Left hindlimb (tissue), 1 donor: ENCODE measurements at regions not wholly inside any gene's neighbourhood (a gene's known extent, or its start where the extent isn't known, plus 50 kb on each side); places are given as distances from the start of the nearest gene placed in this dataset.

Source experiments
- DNase-seq: peaks from one replicate; pipeline ENCODE4 v3.0.0-alpha.2; 2018

DNA sequence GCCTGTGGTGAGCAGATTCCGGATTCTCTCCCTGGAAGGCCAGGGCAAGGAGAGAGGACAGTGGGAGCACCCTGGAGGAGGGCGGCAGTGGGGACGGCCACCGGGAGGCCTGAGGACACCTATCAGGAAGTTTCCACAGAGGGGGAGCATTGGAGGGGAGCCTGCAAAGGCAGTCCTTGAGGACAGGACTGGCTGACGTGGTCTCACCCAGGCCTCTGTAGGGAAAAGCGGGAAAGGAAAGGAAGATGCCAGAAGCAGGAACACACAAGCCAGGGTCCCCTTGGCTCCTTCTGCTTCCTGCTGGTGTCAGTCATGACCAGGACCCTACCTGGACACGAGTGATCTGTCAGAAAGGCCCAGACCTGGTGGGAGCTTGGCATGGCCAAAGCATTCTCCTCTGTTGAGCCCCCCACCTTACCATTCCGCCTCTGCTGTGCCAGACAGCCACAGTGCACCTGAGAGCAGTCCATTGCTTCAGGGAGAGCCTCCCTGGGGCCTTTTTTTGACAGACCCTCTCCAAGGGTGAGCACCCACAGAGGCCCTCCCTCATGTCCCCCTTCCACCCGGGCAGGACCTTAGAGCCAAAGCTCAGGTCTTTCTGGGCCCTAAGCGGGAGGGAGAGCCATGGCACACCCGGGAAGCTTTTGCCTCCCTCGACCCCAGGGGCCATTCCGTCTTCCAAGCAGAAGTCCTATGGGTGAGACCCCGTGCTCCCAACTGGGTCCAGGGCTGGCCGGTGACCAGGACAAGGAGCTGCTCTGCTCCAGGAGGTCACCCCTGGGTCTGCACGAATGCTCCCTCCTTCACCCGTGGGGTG is 333.1 kb downstream of the DYSF start:
- DNase-seq, result no peak

DNA sequence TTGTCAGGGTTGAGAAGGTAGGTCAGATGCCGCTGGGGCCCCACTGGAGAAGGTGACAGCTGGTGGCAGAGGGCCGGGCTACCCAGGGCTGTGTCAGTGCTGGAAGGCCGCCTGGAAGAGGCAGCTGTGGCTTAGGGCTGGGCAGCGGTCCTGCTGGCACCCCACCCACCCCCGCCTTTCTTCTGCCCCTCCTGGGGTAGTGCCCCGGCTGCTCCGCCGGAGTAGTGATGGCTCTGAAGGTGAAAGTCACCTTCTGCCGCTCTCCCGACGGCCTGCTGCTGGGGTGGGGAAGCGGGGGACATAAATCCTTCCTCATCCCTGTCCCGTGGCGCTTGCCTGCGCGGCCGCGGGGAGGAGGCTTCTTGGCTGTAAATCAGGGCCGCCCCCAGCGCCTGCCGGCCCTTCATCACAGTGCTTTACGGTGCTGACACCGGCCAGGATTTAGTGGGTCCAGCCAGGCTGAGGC is 332.2 kb downstream of the DYSF start:
- DNase-seq, result no peak

DNA sequence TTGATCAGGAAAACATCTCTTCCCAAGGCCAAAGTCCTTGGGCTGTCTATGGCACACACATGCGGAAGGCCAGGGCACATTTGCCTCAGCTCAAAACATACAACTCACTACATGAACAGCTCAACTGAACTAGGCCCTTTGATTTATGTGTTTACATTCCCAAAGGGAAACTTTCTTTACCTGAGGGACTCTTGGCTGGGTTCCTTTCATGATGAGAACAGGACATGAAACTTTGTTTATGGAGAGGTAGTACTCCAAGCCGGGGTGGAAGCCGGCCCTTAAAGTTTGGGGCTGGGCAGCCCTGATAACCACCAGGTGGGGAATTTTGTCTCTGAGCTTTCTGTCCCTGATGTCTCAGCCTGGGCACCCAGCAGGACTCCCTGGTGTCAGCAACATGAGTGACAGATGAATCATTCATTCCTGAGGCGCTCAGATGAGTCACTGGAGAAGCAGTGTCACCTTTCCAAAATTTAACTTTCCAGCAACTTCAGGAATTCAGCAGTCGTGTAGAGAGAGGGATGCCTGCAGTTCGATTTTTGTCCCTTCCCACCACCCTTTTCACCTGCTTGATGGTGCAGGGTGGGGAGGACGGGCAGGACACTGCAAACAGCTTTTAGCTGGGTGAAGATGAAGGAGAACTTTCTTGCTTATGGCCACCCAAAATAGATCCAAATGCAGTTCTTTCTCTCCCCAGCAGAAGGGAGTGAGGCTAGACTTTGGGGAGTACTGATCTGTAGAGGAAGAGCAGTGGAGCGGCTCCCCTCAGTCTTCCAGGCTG is 331.6 kb downstream of the DYSF start:
- DNase-seq, result no peak

DNA sequence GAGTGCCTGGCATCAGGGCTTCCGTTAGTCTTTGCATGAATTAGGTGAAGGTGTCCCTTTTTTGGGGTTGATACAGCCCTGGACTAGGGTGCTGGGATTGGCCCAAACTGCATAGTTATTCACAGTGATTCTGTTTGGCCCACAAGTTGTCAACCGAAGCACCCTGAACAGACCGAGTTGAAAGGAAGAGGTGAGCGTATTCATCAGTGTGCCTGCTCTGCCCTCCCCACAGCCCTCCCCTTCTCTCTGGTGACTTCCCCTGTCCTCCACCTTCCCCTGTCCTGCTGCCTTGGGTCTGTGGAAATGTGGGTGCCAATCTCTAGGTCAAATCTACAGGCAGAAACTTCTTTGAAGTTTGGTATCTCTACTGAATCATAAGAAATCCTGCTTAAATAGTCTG is 330.5 kb downstream of the DYSF start:
- no peak for DNase-seq

DNA sequence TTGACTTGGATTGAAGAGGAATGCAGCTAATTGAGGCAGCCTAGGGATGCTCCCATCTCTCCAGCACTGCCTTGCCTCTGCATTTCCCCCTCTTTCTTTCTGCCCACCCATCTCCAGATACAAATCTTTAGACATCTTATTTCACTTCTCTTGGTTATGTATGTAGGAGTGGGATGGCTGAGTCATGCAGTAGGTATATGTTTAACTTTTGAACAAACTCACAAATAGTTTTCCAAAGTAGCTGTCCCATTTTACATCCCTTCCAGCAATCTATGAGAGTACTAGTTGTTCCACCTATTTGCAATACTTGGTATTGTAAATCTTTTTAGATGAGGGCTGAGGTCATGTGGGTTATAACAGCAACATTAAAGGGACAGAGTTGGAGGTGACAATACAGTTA is 329.9 kb downstream of the DYSF start:
- DNase-seq, result no peak

DNA sequence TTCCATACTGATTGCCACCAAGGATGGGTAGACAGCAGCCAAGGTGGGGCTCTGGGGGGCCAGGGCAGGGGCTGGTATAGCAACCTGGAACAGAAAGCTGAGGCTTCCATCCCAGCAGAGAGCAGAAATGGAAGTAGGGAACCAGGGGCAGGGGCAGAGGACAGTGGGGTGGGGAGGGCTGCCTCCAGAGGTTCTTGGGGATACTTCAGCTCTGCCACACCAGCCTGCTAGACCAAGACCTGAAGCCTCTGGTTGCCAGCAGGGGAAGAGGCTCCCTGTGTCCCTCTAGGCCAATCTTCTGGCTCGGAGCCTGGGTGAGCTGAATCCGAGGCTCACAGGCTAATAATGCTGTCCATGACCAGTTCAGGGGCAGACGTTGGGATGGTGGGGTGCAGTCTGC is 329.0 kb downstream of the DYSF start:
- DNase-seq, result no peak

DNA sequence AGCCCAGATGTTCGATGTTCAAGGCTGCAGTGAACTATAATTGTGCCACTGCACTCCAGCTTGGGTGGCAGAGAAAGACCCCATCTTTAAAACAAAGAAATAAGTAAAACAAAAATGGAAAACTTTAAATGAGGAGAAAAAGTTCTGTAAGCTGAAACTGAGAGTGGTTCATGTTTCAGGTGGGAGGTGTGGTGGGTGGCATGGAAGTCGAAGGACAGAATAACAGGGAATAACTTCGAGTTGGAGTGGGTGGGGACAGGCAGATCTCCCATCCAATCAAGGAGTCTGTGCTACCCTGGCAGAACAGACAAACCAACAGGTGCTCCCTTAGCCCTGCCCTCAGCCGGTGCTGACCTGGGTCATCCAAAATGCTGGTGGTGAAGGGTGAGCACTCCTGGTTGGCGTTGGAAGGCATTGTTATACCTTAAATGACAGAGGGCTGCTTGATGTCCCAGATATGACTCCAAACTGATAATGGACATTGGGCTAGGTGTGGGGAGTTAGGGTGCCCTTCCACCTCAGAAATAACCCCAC is 328.4 kb downstream of the DYSF start:
- no peak for DNase-seq

DNA sequence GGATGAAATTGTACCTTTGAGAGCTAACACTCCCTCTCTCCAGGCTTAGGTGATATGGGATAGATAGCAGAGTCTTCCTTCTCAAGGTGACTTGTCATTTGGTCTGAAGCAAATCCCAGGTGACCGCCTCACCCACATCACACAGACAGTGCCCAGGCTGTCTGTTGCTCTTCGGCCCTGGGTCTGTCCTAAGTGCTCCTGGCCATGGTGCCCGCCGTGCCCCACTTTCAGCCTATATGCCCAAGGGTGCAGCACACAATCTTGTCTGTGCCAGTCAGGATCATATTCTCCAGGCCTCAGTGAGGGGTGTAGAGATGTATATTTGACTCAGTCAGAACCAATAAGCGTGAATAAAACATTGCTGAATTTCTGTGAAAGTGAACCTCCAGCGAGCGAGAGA is 326.8 kb downstream of the DYSF start:
- no peak for DNase-seq

DNA sequence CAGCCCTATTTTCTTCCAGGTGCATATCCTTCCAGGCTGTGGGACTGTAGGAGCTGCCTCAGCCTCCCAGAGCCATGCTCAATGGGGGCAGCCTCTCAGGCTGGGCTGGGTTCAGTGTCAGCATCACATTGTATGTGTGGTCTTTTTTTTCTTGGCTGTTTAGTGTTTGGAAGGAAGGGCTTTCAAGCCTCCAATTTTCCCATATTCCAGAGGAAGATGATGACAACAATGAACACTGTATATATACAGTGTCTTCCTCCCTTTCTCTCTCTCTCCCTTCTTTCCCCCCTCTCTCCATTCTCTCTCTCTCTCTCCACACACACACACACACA is 326.4 kb downstream of the DYSF start:
- DNase-seq, result no peak

DNA sequence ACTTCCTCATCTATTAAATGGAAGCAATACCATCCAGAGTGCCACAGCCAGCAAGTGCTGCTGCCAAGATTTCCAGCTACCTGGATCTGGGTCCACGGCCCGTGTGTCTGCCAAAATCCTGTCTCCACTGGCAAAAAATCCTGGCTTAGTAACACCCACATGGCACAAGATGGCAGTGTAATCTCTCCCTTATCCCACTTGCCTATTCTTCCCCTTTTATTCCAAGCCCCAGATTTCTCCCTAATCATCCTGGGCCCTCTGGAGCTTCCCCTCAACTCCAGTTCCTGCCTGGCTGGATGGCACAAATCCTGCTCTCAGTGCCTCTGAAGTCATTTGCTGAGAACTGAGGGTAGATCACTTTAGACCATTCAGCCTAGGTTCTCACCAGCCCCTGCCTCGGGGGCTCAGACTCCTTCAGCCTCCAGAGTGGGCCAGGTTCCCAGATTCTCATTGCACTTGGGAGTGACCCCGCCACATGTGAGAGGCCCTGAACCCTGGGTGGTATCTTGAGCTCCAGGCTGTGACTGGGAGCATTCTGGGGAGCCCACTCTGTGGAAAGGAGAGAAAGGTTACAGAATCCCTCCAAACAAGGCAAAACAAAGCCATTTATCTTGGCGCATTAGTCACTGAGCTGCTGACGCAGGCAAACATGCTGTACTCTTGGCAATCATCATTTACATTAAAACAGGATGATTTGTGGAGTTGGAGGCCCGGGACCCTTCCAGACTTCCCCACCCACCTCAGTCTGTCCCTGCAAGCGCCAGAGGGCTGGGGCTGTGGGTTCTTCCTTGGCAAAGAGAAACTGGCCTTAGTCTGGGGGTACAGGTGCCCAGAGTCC is 325.8 kb downstream of the DYSF start:
- DNase-seq, result no peak

DNA sequence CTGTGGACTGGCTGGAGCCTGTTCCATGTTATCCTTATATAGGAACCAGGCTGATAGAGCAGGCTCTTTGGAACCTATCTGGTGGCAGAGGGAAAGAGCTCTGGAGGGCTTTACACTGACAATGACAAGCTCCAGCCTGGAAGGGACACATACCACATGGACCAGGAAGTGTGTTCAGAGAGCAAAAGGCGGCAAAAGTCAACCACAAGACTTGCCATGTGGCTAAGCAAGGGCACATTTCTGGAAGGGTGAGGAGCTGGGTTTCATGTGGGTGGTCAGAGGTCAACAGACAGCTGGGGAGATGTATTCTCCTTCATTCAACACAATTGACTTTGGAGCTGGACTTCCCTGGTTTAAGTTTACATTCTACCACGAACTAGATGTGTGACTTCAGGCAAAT is 325.2 kb downstream of the DYSF start:
- no peak for DNase-seq

DNA sequence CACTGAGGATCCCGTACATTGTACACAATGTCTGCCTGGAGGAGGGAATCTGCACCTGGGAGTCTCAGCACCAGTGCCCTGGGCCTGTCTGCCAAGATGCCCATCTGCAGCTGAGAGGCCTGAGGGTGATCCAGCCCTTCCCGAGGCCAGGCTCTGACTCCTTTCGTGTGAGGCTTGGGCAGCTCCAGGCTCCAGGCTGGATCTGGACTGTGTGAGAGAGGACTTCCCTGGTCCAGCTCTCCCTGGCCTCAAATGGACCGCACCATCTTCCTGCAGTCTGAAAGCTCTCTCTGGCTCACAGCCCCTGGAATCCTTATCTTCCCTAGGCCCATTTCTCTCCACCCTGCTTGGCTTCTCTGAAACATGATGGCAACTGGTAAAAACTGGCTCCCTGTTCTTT is 324.6 kb downstream of the DYSF start:
- no peak for DNase-seq

DNA sequence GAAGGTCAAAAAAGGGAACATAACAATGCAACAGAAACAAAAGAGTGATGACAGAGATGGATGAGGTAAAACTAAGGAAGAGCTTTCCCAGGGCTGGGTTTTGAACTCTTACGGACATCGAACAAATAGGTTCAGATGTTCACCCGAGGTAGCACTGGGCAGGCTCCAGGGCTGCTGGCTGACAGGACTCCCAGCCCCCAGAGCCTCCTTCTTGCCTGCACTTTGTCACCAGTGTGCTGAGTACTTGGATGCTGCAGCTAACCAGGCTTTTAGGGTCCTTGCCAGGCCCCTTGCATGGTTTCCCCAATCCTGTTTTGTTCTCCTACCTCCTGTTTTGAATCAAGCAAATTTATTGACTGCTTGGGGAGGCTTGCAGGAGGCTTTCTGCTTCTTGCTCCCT is 322.9 kb downstream of the DYSF start:
- DNase-seq, result no peak

DNA sequence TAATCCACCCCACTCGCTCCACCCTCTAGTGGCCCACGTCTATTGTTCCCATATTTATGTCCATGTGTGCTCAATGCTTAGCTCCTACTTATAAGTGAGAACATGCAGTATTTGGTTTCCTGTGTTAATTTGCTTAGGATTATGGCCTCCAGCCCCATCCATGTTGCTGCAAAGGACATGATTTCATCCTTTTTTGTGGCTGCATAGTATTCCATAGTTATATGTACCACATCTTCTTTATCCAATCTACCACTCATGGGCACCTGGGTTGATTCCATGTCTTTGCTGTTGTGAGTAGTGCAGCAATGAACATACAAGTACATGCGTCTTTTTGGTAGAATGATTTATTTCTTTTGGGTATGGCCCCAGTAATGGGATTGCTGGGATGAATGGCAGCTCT is 319.9 kb downstream of the DYSF start:
- DNase-seq, result no peak

DNA sequence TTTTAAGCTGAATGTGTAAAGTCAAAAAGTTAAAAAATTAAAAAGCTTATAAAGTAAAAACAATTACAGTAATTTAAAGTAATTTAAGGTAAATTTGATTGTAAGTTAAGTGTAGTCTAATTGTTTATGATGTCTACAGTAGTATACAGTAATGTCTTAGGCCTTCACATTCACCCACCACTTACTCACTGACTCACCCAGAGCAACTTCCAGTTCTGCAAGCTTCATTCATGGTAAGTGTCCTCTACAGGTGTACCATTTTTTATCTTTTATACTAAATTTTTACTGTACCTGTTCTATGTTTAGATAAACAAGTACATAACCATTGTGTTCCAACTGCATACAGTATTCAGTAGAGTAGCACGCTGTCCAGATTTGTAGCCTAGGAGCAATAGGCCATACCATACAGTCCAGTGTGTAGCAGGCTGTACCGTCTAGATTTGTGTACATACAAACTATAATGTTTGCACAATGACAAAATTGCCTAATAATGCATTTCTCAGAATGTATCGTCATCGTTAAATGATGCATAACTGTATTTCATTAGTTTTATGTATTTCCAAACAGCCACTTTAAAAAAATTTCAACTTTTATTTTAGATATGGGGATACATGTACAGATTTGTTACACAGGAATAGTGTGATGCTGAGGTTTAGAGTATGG is 319.3 kb downstream of the DYSF start:
- DNase-seq, result no peak

DNA sequence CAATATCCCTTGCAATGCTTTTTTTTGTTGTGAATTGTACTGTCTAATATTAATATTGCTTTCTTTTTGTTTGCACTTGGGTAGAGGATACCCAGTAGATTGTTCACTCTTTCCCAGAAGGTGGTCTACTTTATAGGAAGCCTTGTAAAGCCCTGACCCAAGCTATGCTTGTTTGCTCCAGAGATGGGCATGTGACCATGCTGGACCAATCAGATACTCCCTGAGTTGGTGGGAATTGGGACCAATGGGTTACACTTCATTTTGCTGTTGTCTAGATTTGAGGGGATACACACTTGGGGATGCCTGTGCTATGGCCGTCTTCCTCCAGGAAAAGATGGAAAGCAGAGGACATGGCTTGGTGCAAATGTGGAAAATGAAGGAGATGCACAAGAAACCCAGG is 314.3 kb downstream of the DYSF start:
- DNase-seq, result no peak

DNA sequence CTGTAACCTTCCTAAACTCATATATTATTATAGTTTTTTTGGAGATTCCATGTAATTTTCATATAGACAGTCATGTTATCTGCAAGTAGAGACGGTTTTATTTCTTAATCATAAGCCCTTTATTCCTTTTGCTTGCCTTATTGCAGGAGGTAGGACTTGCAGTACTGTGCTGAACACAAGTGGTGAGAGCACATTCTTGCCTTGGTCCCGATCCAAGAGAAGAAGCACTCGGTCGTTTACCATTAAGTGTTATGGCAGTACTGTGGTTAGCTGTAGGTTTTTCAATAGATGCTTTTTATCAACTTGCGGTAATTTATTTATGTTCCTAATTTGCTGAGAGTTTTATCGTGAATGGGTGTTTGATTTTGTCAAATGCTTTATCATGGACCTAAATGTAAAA is 305.7 kb downstream of the DYSF start:
- DNase-seq, result no peak

DNA sequence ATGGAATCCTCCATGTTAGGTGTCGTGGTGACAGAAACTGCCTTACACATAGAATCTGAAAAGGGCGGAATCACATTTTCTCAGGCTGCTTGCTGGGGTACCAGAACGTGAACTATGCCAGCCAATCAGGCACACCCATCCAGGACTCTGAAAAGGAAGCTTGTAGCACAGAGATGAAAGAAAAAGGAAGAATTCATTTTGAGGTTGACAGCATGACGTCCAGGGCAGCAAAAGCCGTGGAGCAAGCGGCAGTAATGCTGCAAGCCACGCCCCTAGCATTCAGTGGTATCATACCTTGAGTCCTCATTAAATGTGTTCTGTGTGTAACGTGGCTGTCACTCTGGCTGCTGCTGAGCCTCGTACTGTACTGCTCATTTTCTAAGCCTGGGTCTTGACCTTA is 304.0 kb downstream of the DYSF start:
- DNase-seq, result no peak

DNA sequence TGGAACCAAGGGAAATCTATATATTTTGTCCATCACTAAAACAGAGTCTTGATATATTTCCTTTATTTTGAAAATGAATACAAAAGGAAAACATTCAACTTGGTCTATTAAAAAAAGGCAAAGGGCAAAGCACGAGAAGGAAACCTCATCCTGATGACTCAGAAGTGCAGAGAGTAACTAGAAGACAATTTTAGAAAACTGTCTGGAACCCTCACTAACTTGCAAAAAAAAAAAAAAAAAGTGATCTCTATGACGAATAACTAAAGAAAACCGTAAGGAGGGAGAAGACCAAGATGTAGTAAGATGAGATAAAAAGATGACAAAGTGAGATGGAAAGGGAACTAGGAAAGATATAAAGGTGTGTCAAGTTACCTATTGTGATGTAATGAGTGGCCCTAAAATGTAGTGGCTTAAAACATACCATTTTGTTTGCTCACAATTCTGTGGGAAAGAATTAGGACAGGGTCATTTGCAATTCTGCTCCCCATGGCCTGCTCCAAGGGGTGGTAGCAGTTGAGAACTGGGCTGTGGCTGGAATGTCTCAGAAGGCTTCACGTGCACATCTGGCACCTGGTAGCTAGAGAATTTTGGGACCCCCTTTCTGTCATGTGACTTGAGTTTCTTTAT is 303.0 kb downstream of the DYSF start:
- DNase-seq, result no peak

DNA sequence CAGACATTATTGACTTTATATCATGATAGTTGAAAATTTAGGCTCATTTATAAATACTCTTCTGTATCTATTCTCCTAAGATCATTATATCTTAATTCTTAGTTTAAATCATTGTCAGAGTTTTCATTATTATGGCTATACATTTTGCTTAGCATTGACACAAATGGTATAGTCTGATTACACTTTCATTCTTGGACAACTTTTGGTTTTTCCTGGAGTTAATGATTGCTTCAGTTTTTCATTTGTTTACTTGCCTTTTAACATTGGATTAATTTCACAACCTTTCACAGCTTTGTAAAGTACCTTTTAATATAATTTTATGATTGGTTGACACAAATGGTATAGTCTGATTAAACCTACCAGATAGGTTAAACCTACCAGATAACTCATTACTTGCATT is 298.2 kb downstream of the DYSF start:
- no peak for DNase-seq

DNA sequence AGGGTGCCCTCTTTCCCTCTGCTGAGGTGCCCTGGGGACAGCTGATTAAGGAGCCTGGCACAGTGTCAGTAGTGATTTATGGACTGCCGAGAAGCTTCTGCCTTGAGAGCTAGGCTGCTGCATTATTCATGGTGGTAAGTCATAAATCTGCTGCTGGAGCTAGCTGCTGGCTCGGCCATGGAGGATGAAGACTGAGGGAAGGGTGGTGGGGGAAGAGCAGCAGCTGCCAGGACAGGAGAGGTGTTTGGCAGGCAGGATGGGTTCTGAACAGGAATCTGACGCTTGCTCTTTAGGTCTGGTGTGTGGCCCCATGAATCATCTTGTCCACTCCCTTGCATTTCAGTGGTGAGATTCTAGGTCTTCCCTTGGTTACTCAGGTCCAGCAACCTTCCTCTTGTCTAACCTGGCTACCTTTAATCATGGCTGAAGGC is 296.3 kb downstream of the DYSF start:
- no peak for DNase-seq

DNA sequence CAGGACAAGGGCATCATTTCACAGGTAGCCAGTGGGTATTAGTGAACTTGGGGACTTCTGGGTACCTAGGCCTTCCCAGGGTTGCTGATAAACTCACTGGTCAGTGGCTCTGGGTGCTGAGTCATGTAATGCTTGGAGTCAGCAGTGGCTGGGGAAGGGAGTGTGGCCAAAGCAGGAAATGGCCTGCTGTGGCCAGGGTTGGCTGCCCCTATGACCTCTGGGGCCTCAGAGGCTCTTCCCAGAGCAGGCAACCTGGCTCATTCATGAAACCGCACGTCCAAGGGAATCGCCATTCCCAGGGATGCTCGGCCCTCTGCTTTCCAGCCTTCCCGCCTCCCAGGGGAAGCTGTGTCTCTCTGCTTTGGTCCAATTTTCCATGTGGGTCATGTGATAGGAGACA is 294.9 kb downstream of the DYSF start:
- DNase-seq, result no peak
